ENCODE measurements at regions not wholly inside any gene's neighbourhood (a gene's known extent, or its start where the extent isn't known, plus 50 kb on each side); places are given as distances from the start of the nearest gene placed in this dataset.

DNA sequence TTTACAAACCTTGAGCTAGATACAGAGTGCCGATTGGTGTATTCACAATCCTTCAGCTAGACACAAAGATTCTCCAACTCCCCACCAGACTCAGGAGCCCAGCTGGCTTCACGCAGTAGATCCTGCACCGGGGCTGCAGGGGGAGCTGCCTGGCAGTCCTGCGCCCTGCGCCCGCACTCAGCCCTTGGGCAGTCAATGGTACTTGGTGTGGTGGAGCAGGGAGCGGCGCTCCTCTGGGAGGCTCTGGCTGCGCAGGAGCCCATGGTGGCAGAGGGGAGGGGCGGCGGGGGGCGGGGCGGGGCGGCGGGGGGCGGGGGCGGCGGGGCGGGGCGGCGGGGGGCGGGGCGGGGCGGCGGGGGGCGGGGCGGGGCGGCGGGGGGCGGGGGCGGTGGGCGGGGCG, 923.4 kb downstream of the SOCS6 start:
- BruUV-seq (replicated peaks) = no TSS peak
- Histone ChIP-seq H3K27ac (ENCODE audit: low read length) (no peak overlapping the region), H3K4me3 (ENCODE audit: low read depth in 2 of 2, low read length in 2 of 2) (no peak overlapping the region), H3K27me3 (ENCODE audit: control insufficient read depth, insufficient read depth, low read length) (no peaks in the 10 kb centered on the region), H3K36me3 (ENCODE audit: control insufficient read depth, insufficient read depth, low read length) (no peaks in the 10 kb centered on the region), H3K9me3 (ENCODE audit: control insufficient read depth, insufficient read depth, low read depth, low read length) (no peaks in the 10 kb centered on the region), H3K4me1 (ENCODE audit: control insufficient read depth, insufficient read depth, low read length) (no peaks in the 10 kb centered on the region)
- in situ Hi-C loops (cut with HindIII; ENCODE audit: low pct_unique_long_range_greater_than_20kb, low sequenced_read_pairs) = no loop called here
- CTCF ChIA-PET = no interaction called here
- DNase-seq (ENCODE audit: low read depth, low spot score) (no peak), ATAC-seq (no peak)
- TF ChIP-seq TCF7L2 (IDR thresholded peaks at IDR 0.05; ENCODE audit: low read depth, low read length) = no peak
- TF ChIP-seq, protein P1, sequence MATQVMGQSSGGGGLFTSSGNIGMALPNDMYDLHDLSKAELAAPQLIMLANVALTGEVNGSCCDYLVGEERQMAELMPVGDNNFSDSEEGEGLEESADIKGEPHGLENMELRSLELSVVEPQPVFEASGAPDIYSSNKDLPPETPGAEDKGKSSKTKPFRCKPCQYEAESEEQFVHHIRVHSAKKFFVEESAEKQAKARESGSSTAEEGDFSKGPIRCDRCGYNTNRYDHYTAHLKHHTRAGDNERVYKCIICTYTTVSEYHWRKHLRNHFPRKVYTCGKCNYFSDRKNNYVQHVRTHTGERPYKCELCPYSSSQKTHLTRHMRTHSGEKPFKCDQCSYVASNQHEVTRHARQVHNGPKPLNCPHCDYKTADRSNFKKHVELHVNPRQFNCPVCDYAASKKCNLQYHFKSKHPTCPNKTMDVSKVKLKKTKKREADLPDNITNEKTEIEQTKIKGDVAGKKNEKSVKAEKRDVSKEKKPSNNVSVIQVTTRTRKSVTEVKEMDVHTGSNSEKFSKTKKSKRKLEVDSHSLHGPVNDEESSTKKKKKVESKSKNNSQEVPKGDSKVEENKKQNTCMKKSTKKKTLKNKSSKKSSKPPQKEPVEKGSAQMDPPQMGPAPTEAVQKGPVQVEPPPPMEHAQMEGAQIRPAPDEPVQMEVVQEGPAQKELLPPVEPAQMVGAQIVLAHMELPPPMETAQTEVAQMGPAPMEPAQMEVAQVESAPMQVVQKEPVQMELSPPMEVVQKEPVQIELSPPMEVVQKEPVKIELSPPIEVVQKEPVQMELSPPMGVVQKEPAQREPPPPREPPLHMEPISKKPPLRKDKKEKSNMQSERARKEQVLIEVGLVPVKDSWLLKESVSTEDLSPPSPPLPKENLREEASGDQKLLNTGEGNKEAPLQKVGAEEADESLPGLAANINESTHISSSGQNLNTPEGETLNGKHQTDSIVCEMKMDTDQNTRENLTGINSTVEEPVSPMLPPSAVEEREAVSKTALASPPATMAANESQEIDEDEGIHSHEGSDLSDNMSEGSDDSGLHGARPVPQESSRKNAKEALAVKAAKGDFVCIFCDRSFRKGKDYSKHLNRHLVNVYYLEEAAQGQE (IDR thresholded peaks at IDR 0.05; ENCODE audit: insufficient read depth in 1 of 2, low read depth in 2 of 2, low read length in 1 of 2) = no peak
- no peak for TF ChIP-seq SIN3A (IDR thresholded peaks at IDR 0.05; ENCODE audit: borderline replicate concordance, insufficient read depth, low read depth, low read length)
- TF ChIP-seq, protein P2, sequence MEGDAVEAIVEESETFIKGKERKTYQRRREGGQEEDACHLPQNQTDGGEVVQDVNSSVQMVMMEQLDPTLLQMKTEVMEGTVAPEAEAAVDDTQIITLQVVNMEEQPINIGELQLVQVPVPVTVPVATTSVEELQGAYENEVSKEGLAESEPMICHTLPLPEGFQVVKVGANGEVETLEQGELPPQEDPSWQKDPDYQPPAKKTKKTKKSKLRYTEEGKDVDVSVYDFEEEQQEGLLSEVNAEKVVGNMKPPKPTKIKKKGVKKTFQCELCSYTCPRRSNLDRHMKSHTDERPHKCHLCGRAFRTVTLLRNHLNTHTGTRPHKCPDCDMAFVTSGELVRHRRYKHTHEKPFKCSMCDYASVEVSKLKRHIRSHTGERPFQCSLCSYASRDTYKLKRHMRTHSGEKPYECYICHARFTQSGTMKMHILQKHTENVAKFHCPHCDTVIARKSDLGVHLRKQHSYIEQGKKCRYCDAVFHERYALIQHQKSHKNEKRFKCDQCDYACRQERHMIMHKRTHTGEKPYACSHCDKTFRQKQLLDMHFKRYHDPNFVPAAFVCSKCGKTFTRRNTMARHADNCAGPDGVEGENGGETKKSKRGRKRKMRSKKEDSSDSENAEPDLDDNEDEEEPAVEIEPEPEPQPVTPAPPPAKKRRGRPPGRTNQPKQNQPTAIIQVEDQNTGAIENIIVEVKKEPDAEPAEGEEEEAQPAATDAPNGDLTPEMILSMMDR (IDR thresholded peaks at IDR 0.05) = no peak
- TF ChIP-seq POLR2AphosphoS5 (IDR thresholded peaks at IDR 0.05; ENCODE audit: low read depth, low read length) = no peak
- intact Hi-C loops (cut with micrococcal nuclease; ENCODE audit: unreplicated experiment) = no loop called here
- POLR2A ChIA-PET = no interaction called here

DNA sequence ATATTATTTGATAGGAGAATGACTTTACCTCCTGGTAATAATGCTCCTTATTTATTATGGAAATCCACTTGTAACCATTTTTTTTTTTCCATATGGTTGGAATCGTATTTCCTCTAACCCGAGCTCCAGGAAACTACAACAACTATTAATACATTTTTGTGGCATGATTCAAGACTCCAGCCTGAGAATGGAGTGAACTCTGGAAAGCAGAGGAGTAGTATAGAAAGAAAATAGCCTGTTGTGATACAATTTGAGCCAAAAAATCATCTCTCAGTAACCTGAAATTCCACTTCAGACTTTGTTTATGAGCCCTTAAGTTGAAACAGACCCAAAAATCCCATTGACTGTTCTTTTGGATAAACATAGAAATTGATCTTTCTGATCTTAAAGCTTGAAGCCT, 921.1 kb downstream of the SOCS6 start:
- no peaks in the 10 kb centered on the region for H3K36me3 ChIP-seq (ENCODE audit: control insufficient read depth, insufficient read depth, low read length)
- no TSS peak for BruUV-seq (replicated peaks)
- in situ Hi-C loops (cut with HindIII; ENCODE audit: low pct_unique_long_range_greater_than_20kb, low sequenced_read_pairs) (no loop called here), intact Hi-C loops (cut with micrococcal nuclease; ENCODE audit: unreplicated experiment) (no loop called here)
- no peak for TF ChIP-seq POLR2AphosphoS5 (IDR thresholded peaks at IDR 0.05; ENCODE audit: low read depth, low read length)
- TF ChIP-seq SIN3A (IDR thresholded peaks at IDR 0.05; ENCODE audit: borderline replicate concordance, insufficient read depth, low read depth, low read length) = no peak
- TF ChIP-seq, protein P1 (IDR thresholded peaks at IDR 0.05; ENCODE audit: insufficient read depth in 1 of 2, low read depth in 2 of 2, low read length in 1 of 2) = no peak
- TF ChIP-seq TCF7L2 (IDR thresholded peaks at IDR 0.05; ENCODE audit: low read depth, low read length) = no peak
- TF ChIP-seq, protein P2 (IDR thresholded peaks at IDR 0.05) = no peak
- DNase-seq (ENCODE audit: low read depth, low spot score) (no peak), ATAC-seq (no peak)
- no peak overlapping the region for H3K27ac ChIP-seq (ENCODE audit: low read length)
- H3K27me3 ChIP-seq (ENCODE audit: control insufficient read depth, insufficient read depth, low read length) = no peaks in the 10 kb centered on the region
- no peaks in the 10 kb centered on the region for H3K4me1 ChIP-seq (ENCODE audit: control insufficient read depth, insufficient read depth, low read length)
- ChIA-PET POLR2A (no interaction called here), CTCF (no interaction called here)
- H3K4me3 ChIP-seq (ENCODE audit: low read depth in 2 of 2, low read length in 2 of 2) = no peak overlapping the region
- no peaks in the 10 kb centered on the region for H3K9me3 ChIP-seq (ENCODE audit: control insufficient read depth, insufficient read depth, low read depth, low read length)
